HG03432 (cell line): ENCODE measurements at regions not wholly inside any gene's neighbourhood (a gene's known extent, or its start where the extent isn't known, plus 50 kb on each side); places are given as distances from the start of the nearest gene placed in this dataset.
A peak's percentile ranks its signal among the peaks of the same experiment; 100 is the strongest.

Experiments used
- ATAC-seq: cut with Tn5 transposase; IDR thresholded peaks from one replicate; pipeline ENCODE4 v1.9.1; 2021; ENCODE audit warnings: mild to moderate bottlenecking, moderate library complexity; ENCODE audit not compliant: unreplicated experiment

DNA sequence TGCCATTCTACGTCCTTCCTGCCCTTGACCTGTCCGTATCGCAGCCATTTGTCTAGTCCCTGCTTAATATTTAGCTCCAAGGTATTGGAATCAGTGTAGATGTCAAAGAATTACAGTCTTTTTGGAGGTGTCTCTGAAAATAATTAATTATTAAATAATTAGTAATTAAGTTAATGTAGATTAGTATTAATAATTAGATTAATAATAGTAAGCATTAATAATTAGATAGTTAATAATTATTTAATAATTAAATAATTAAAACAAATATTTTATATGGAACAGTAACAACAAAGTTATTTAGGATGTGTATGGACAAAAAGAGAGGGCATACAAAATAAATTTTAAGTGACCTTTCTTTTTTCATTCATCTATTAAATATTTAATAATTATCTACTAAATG is 639.6 kb downstream of the AACS start:
- ATAC-seq: no peak

DNA sequence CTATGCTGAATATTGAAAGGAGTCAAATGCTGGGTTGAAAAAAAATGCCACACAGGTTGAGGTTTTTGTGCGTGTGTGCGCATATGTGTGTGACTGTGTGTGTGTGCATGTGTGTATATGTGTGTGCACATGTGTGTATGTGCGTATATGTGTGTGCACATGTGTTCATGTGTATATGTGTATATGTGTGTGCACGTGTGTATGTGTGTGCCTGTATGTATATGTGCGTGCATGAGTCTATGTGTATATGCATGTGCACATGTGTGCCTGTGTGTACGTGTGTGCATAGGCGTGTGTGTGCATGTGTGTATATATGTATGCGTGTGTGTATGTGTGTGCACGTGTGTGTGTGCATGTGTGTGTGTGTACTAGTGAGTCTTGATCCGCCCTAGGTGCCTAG is 655.7 kb downstream of the AACS start:
- no peak for ATAC-seq

- no peak for ATAC-seq
Measured at GRCh38 chr12:125734137-125734536, 668.9 kb downstream of the AACS start.

GRCh38 chr12:125738211-125738610 is 673.0 kb downstream of the AACS start:
- ATAC-seq: no peak

GRCh38 chr12:125742413-125742812 is 677.2 kb downstream of the AACS start:
- no peak for ATAC-seq

GRCh38 chr12:125744201-125744600 is 679.0 kb downstream of the AACS start:
- no peak for ATAC-seq

DNA sequence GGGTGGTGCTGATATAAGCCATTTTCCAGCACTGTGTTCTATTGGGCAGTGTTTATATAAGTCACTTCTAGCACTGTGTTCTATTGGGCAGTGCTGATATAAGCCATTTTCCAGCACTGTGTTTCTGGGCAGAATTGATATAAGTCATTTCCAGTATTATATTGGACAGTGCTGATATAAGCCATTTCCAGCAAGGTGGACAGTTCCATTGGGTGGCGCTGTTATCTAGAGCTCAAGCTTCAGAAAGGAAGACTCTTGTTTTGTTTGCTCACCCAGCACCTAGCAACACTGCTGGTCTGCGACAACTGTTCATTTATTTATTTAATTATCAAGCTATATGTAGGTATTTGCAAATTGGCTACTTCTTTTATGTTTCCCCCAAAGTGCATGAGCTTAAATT is 690.3 kb downstream of the AACS start:
- ATAC-seq: no peak

- ATAC-seq: no peak
Measured at GRCh38 chr12:125766091-125766490, 700.9 kb downstream of the AACS start.

GRCh38 chr12:125772403-125772802 is 707.2 kb downstream of the AACS start:
- no peak for ATAC-seq

GRCh38 chr12:125773033-125773640 is 707.9 kb downstream of the AACS start:
- ATAC-seq: peak; percentile 82

DNA sequence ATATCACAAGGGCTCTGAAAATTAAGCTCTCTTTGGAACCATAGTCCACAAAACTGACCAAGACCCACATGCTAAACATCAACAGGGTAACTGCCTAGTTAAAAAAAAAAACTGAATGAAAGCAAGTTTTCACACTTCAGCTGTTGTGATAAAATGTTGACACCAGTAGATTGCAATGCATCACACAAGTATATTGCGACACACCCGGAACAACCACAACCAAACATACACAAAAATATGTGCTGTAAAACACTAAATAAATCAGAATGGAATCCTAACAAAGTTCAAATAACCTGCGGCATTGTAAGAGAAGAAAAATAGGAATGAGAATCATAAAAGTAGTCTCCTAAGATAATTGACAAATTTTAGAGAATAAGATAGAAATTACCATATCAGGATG is 710.3 kb downstream of the AACS start:
- ATAC-seq: no peak

DNA sequence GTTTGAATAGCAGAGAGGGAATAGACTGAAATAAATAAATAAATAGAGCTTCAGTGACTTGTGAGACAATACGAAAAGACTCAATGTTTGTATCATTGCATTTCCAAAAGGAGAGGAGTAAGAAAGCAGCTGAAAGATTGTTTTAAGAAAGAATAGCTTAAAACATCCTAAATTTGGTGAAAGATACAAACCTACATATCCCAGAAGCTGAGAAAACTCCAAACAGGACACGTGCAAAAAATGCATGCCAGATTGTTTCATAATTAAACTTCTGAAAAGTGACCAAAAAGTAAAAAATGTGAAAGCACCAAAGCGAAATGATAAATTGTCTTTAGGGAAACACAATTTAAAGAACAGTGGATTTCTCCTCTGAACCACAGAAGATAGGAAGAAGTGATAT is 711.0 kb downstream of the AACS start:
- no peak for ATAC-seq

DNA sequence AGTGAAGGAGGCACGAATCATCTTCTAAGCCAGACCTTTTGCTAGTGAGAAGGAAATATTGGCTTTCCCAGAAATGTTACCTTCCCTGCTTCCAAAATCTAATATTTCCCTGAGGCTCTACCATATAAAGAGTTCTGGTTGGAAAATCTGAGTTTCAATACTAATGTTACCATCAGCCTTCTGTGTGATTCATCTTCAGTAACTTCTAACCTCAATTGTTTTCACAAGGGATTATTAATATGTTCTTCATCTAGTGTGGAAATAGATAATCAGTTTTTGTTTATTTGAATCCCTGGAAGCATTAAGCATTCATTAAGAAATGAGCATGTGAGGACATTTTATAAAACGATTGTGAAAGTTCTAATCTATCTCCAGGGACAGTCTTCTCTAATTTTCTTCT is 720.9 kb downstream of the AACS start:
- ATAC-seq: no peak

- ATAC-seq: no peak
Measured at GRCh38 chr12:125794401-125794800, 729.2 kb downstream of the AACS start.

GRCh38 chr12:125797421-125798175 is 732.4 kb downstream of the AACS start:
- no peak for ATAC-seq

DNA sequence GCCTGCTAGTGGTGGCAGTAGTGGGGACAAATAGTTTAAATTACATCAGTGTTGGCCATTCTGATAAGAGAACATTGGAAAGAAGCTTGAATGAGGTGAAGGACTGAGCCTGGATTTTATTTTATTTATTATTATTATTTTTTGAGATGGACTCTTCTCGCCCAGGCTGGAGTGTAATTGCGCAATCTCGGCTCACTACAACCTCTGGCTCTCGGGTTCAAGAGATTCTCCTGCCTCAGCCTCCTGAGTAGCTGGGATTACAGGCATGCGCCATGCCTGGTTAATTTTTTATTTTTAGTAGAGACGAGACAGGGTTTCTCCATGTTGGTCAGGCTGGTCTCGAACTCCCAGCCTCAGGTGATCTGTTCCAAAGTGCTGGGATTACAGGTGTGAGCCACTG is 739.4 kb downstream of the AACS start:
- ATAC-seq: no peak

DNA sequence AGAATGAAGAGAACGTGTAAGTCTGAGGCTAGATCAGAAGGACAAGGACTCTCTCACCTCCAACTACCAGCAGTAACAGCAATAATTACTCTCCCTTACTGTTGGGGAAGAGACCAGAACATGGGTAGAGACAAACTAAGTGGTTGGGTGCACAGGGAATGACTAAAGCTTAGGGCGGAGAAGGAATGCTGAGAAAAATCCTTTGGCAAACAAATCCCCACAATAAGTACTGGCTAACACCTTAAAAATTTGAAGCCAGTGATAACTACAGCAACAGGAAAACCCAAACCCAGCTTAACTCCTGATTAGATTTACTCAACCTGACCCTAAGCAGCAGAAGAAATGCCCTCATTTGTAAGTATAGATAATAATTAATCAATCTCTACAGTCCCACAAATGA is 759.0 kb downstream of the AACS start:
- no peak for ATAC-seq

- ATAC-seq: no peak
Measured at GRCh38 chr12:125835852-125836251, 770.6 kb downstream of the AACS start.

GRCh38 chr12:125836647-125837046 is 771.4 kb downstream of the AACS start:
- no peak for ATAC-seq

DNA sequence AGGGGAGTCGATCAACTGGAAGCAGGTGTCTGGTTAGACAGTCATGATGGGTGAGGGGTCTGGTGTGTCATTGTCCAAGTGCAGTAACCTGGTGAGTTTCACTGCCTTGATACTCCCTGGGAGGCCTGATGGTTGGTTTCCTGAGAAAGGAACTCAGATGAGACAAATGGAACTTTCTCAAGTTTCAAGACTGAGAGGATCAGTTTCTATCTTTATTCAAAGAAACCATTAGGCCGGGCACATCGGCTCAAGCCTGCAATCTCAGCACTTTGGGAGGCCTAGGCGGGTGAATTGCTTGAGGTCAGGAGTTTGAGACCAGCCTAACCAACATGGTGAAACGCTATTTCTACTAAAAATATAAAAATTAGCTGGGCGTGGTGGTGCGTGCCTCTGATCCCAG is 776.1 kb downstream of the AACS start:
- ATAC-seq: no peak

DNA sequence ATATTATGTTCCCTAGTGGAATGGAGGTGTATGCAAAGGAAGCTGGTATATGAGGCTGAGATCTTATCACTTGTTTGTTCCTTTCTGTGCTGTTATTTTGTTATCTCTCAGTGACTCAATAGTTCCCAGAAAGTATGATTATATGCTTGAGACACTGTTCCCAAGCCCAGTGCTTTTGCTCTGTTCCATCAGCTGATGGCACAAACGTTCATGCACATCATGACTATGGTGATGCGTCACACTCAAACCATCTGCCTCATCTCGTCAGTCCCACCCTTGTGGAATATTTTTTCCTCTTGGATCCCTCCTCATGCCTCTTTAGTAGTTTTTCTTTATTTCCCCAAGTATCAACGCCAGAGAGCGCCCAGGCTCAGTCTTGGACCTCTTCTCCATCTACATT is 786.9 kb downstream of the AACS start:
- no peak for ATAC-seq

- ATAC-seq: no peak
Measured at GRCh38 chr12:125852679-125853078, 787.4 kb downstream of the AACS start.

GRCh38 chr12:125853670-125854069 is 788.4 kb downstream of the AACS start:
- ATAC-seq: no peak
